IMR-90 (cell line): ENCODE measurements at regions not wholly inside any gene's neighbourhood (a gene's known extent, or its start where the extent isn't known, plus 50 kb on each side); places are given as distances from the start of the nearest gene placed in this dataset.

Experiments
- ATAC-seq: fragments of 200-7000 bp; cut with Tn5 transposase; 2 replicates; pipeline ENCODE4 v1.9.1; 2020; ENCODE audit warnings: low read depth, mild to moderate bottlenecking, moderate library complexity
- BruUV-seq: library from RNA; stranded (reverse); fragments of 400-500 nt; replicated peaks from 2 replicates; lab custom pipeline; 2021; lab: Mats Ljungman, UMichigan
- CTCF ChIA-PET: fragments of 300-600 bp; formaldehyde crosslinking; extraction: SDS; loops from one replicate; lab custom pipeline; 2021; ENCODE audit warnings: antibody characterized with exemption; lab: Yijun Ruan, JAX
- POLR2A ChIA-PET: fragments of 300-600 bp; sonication (Branson Sonifier 250); formaldehyde crosslinking; loops from one replicate; lab custom pipeline; 2022; ENCODE audit warnings: antibody characterized with exemption; ENCODE audit not compliant: unreplicated experiment; lab: Charles Lee
- DNase-seq: peaks from one replicate; pipeline ENCODE4 v3.0.0; 2013
- H2AFZ ChIP-seq: replicated peaks from 2 replicates; pipeline ENCODE3; 2013; ENCODE audit warnings: low read length, mild to moderate bottlenecking; ENCODE audit not compliant: poor library complexity
- H2AK5ac ChIP-seq: 2 replicates; pipeline ENCODE4 v1.6.1; 2013; ENCODE audit warnings: low read depth, low read length, inconsistent platforms
- H2AK9ac ChIP-seq: replicated peaks from 2 replicates; pipeline ENCODE3; 2013; ENCODE audit warnings: mild to moderate bottlenecking, low read depth, low read length, moderate library complexity; ENCODE audit not compliant: poor library complexity
- H2BK120ac ChIP-seq: 2 replicates; pipeline ENCODE4 v1.6.1; 2013; ENCODE audit warnings: low read depth, low read length, inconsistent platforms
- H2BK15ac ChIP-seq: 3 replicates; pipeline ENCODE4 v1.6.1; 2013; ENCODE audit warnings: low read depth, low read length, inconsistent platforms
- H2BK20ac ChIP-seq: 2 replicates; pipeline ENCODE4 v1.6.1; 2013; ENCODE audit warnings: low read depth, mild to moderate bottlenecking, inconsistent platforms, low read length, moderate library complexity
- H2BK5ac ChIP-seq: 2 replicates; pipeline ENCODE4 v1.6.1; 2013; ENCODE audit warnings: mild to moderate bottlenecking, low read depth, low read length, inconsistent platforms; ENCODE audit not compliant: poor library complexity, severe bottlenecking
- H3K14ac ChIP-seq: replicated peaks from 2 replicates; pipeline ENCODE4 v1.6.1; 2013; ENCODE audit warnings: low read depth, low read length, inconsistent platforms
- H3K18ac ChIP-seq: 2 replicates; pipeline ENCODE4 v1.6.1; 2013; ENCODE audit warnings: low read depth, low read length, control low read depth
- H3K23ac ChIP-seq: 2 replicates; pipeline ENCODE4 v1.6.1; 2013; ENCODE audit warnings: low read depth, low read length, inconsistent platforms
- H3K27ac ChIP-seq: 2 replicates; pipeline ENCODE4 v1.5.1; 2013; ENCODE audit warnings: mild to moderate bottlenecking, control low read depth, low read length; ENCODE audit not compliant: insufficient read depth
- H3K27me3 ChIP-seq: 2 replicates; pipeline ENCODE4 v1.6.1; 2013; ENCODE audit warnings: low read length; ENCODE audit not compliant: control insufficient read depth, insufficient read depth
- H3K36me3 ChIP-seq: 2 replicates; pipeline ENCODE4 v1.6.1; 2013; ENCODE audit warnings: low read length, mixed read lengths; ENCODE audit not compliant: control insufficient read depth, insufficient read depth
- H3K4ac ChIP-seq: 2 replicates; pipeline ENCODE4 v1.6.1; 2013; ENCODE audit warnings: low read depth, low read length, inconsistent platforms
- H3K4me1 ChIP-seq: 2 replicates; pipeline ENCODE4 v1.6.1; 2013; ENCODE audit warnings: low read length, mixed read lengths; ENCODE audit not compliant: control insufficient read depth, insufficient read depth
- H3K4me2 ChIP-seq: 2 replicates; pipeline ENCODE4 v1.6.1; 2013; ENCODE audit warnings: low read depth, mild to moderate bottlenecking, control low read depth, low read length, moderate library complexity
- H3K4me3 ChIP-seq: 2 replicates; pipeline ENCODE4 v1.5.1; 2013; ENCODE audit warnings: low read depth, mild to moderate bottlenecking, control low read depth, low read length, moderate library complexity; ENCODE audit not compliant: insufficient read depth
- H3K56ac ChIP-seq: 2 replicates; pipeline ENCODE4 v1.6.1; 2013; ENCODE audit warnings: low read length, inconsistent platforms; ENCODE audit not compliant: insufficient read depth; ENCODE audit errors: extremely low read depth
- H3K79me1 ChIP-seq, 2 experiments: 2 replicates each; pipeline ENCODE4 v1.6.1; 2013; ENCODE audit warnings: low read length in 2 of 2, inconsistent platforms in 1 of 2, low read depth in 1 of 2
- H3K9ac ChIP-seq: 2 replicates; pipeline ENCODE4 v1.6.1; 2013; ENCODE audit warnings: low read depth, low read length, control low read depth
- H3K9me1 ChIP-seq: 2 replicates; pipeline ENCODE4 v1.6.1; 2013; ENCODE audit warnings: low read length, inconsistent platforms; ENCODE audit not compliant: insufficient read depth
- H3K9me3 ChIP-seq: 2 replicates; pipeline ENCODE4 v1.6.1; 2013; ENCODE audit warnings: low read length; ENCODE audit not compliant: control insufficient read depth, insufficient read depth
- H4K20me1 ChIP-seq: 2 replicates; pipeline ENCODE4 v1.6.1; 2013; ENCODE audit warnings: low read length, inconsistent platforms; ENCODE audit not compliant: insufficient read depth
- H4K5ac ChIP-seq: 2 replicates; pipeline ENCODE4 v1.6.1; 2013; ENCODE audit warnings: mild to moderate bottlenecking, low read depth, low read length, control low read depth
- H4K8ac ChIP-seq, 2 experiments: 2 replicates each; pipeline ENCODE4 v1.6.1; 2013; ENCODE audit warnings: low read depth in 2 of 2, low read length in 2 of 2, control low read depth in 1 of 2, inconsistent platforms in 1 of 2
- H4K91ac ChIP-seq: 2 replicates; pipeline ENCODE4 v1.6.1; 2013; ENCODE audit warnings: low read depth, low read length, inconsistent platforms; ENCODE audit not compliant: insufficient read depth
- FOS ChIP-seq: fragments of 150-350 bp; IDR thresholded peaks from 2 replicates; pipeline ENCODE4 v1.6.1; 2016; ENCODE audit warnings: low read depth, low read length
- dilution Hi-C: fragments of 300-500 bp; cut with HindIII; formaldehyde crosslinking; loops from one replicate; pipeline ENCODE4 v1.14.3; 2018; ENCODE audit warnings: low sequenced_read_pairs; ENCODE audit not compliant: unreplicated experiment
- in situ Hi-C: fragments of 300-500 bp; cut with MboI; formaldehyde crosslinking; loops from 3 replicates; pipeline ENCODE4 v1.14.3; 2019; ENCODE audit warnings: low sequenced_read_pairs, inconsistent platforms, mixed read lengths
- intact Hi-C: fragments of 100-400 bp; cut with micrococcal nuclease; formaldehyde crosslinking; loops from 2 replicates; pipeline ENCODE4 v1.10.0; 2022

DNA sequence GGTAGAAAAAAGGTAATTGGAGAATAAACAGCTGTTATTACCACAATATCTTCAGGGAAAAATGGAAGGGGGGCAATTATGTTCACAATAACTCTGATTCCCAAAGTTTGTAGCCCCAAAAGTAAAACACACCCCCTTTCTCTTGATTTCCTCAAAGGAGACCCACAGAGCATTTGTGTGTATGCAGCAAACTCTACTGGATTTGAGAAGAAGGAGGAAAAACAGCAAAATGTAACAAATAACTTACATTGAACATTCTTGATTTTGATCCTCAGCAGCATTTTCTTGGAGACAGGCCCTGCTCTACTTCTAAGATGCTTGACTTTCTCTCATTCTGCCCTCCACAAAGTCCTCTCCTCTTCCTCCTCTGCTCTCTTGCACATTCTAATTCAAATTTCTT is 420.8 kb upstream of the EDIL3 start:
- ATAC-seq: no peak
- CTCF ChIA-PET: no interaction called here
- H2BK20ac ChIP-seq: no peak overlapping the region

More for the DNA sequence above, 420.8 kb upstream of the EDIL3 start:
- no peak overlapping the region for H2BK120ac ChIP-seq
- H3K36me3 ChIP-seq: no peaks in the 10 kb centered on the region
- no peaks in the 10 kb centered on the region for H3K27me3 ChIP-seq
- H4K91ac ChIP-seq: no peak overlapping the region
- no peak for TF ChIP-seq FOS
- no peaks in the 10 kb centered on the region for H4K20me1 ChIP-seq
- H4K8ac ChIP-seq: no peak overlapping the region
- dilution Hi-C loops (no loop called here), in situ Hi-C loops (no loop called here), intact Hi-C loops (no loop called here)
- no peak overlapping the region for H3K56ac ChIP-seq
- no peak overlapping the region for H3K4me3 ChIP-seq
- H3K4me2 ChIP-seq: no peak overlapping the region
- H3K14ac ChIP-seq: no peak overlapping the region
- POLR2A ChIA-PET: no interaction called here
- no peak overlapping the region for H3K4ac ChIP-seq
- H3K18ac ChIP-seq: no peak overlapping the region
- no peak overlapping the region for H3K23ac ChIP-seq
- H3K9me1 ChIP-seq: no peaks in the 10 kb centered on the region
- no peak overlapping the region for H2AFZ ChIP-seq
- H2AK5ac ChIP-seq: no peak overlapping the region
- H3K9me3 ChIP-seq: no peaks in the 10 kb centered on the region
- no peaks in the 10 kb centered on the region for H3K79me1 ChIP-seq
- H3K9ac ChIP-seq: no peak overlapping the region
- H3K4me1 ChIP-seq: no peaks in the 10 kb centered on the region
- no peak overlapping the region for H3K27ac ChIP-seq
- no peak overlapping the region for H2BK15ac ChIP-seq
- no peak for DNase-seq
- BruUV-seq: no TSS peak
- H4K5ac ChIP-seq: no peak overlapping the region
- no peak overlapping the region for H2AK9ac ChIP-seq
- H2BK5ac ChIP-seq: no peak overlapping the region
